GM19438 (cell line): ENCODE measurements at regions not wholly inside any gene's neighbourhood (a gene's known extent, or its start where the extent isn't known, plus 50 kb on each side); places are given as distances from the start of the nearest gene placed in this dataset.

Source experiments
- ATAC-seq: cut with Tn5 transposase; IDR thresholded peaks from one replicate; pipeline ENCODE4 v1.9.1; 2021; ENCODE audit warnings: low read depth; ENCODE audit not compliant: unreplicated experiment

DNA sequence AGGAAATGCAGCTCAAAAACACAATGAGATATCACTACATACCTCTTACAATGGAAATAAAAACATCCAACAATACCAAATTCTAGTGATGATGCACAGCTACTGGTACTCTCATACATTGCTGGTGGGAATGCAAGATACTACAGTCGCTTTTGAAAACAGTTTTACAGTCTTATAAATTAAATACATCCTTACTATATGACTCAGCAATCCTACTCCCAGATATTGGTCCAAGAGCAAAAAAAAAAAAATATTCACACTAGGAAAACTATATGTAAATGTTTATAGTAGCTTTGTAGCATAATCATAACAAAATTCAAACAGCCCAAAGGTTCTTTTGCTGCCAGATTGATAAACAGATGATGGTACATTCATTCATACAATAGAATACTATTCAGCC, 217.4 kb upstream of the FAM83B start:
- no peak for ATAC-seq

GRCh38 chr6:54632984-54633565, 213.5 kb upstream of the FAM83B start:
- no peak for ATAC-seq

- no peak for ATAC-seq
Observed at GRCh38 chr6:54633601-54634000, 213.0 kb upstream of the FAM83B start.

- no peak for ATAC-seq
Observed at GRCh38 chr6:54640911-54641310, 205.7 kb upstream of the FAM83B start.

GRCh38 chr6:54646069-54646950, 200.3 kb upstream of the FAM83B start:
- ATAC-seq, result no peak

DNA sequence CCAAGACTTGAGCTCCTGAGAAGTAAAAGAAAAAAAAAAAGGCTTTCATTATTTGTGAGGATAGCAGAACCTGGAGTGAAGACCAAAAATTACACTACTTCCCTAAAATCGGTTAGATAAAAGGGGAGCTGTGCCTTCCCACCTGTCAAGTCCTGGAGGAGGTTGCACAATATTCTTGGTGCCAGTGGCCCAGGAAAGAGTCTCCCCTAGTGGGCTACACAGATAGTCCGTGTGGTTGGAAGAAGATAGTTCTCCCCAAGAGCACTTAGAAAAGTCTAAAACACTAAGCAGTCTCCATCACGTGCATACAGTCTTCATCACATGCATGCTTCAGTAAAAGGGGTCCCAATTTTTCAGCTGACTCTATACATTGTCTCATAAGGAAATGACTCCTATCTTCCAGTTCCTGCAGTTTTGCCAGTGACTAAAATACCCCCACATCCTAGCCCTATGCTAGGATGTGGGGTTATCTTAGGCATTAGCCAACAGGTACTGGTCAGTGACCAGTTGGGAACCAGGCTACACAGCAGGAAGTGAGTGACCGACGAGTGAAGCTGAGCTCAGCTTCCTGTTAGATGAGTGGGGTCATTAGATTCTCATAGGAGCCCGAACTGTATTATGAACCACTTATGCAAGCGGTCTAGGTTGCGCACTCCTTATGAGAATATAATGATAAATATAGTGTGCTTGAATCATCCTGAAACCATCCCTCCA, 199.5 kb upstream of the FAM83B start:
- ATAC-seq, result no peak

DNA sequence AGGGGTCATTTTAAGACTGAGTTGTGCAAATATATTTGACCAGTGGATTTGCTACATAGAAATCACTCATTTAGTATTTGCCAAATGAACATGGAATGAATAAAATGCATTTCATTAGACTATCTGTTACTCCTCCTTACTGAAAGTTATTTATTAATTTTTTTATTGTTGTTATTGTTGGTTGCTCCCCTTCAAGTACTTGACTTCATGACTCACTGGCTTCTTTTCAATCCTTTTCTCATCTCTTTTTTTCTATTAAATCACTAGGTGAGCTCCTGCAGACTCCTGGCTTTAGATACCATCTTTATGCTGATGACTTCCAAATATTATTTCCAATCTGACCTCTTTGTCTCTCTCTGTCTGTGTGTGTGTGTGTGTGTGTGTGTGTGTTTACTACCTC, 192.2 kb upstream of the FAM83B start:
- ATAC-seq, result no peak

- ATAC-seq, result no peak
Observed at GRCh38 chr6:54655162-54655561, 191.4 kb upstream of the FAM83B start.

DNA sequence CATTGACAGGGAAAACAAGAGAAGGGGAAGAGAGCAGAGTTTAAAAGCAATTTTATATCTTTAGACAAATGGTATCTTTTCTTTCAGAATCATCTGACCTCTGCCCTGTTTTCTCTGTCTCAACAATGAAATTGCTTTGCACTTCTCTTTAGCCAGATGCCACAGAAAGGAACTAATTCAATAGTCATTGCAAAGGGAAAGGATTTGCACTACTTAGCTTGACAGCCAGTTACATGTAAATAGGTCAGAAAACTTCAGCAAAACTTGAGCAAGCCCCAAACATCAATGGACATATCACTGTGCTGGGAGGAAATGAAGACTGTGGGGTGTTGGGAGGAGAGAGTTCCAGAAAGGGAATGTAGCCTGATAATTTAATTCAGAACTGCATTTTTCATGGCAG, 181.3 kb upstream of the FAM83B start:
- no peak for ATAC-seq

GRCh38 chr6:54680531-54680930, 166.0 kb upstream of the FAM83B start:
- ATAC-seq, result no peak

- no peak for ATAC-seq
Observed at GRCh38 chr6:54681267-54681666, 165.3 kb upstream of the FAM83B start.

DNA sequence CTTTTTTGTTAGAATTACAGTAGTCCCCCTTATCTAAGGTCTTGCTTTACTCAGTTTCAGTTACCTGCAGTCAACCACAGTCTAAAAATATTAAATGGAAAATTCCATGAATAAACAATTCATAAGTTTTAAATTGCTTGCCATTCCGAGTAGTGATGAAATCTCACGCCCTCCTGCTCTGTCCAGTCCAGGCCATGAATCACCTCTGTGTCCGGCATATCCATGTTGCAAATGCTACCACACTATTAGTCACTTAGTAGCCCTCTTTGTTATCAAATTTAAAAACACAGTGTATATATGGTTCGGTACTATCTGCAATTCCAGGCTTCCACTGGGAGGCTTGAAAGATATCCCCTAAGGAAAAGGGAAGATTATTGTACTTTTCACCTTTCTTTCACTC, 164.6 kb upstream of the FAM83B start:
- ATAC-seq, result no peak

GRCh38 chr6:54689620-54690019, 157.0 kb upstream of the FAM83B start:
- no peak for ATAC-seq

DNA sequence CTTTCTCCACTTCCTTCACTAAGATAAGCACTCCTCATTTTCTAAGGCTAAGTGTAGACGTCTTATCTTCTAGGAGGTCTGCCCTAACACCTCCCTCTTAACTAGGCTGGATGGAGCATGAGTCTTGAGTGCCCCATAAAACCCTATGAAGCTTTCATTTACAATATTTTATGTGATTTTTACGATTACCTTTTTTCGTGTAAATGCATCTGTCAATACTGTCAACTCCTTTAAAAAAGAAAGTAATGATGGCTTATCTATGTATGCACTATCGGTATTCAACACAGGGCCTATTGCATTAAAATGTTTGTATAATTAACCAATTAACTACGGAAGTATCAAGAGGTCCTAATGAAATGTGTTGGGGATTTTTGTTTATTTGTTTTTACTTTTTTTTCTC, 156.0 kb upstream of the FAM83B start:
- no peak for ATAC-seq

DNA sequence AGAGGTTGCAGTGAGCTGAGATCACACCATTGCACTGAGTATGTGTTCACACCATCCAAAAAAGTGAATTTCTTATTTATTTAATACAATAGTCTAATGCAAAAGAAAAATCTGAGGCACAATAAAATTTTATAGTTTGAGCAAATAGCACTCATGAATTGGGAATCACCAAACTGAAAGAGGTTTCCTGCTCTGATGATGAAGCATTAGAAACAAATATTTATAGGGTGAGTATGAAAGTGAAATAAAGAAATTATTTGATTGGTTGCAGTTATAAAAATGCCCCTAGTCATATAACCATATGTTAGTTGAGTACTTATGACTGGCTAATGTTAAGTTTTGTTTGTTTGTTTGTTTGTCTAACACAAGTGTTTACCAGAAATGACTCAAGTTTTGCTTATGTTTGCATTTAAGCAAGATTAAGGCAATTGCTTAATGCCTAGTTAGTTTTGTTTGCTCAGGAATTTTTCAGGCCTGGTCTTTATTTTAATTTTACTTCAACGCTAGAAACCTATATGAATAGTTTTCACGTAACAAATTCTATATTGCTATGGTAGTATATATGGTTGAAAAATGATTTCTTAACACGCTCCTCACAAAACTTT, 151.5 kb upstream of the FAM83B start:
- ATAC-seq, result no peak

- no peak for ATAC-seq
Observed at GRCh38 chr6:54695815-54696214, 150.8 kb upstream of the FAM83B start.

DNA sequence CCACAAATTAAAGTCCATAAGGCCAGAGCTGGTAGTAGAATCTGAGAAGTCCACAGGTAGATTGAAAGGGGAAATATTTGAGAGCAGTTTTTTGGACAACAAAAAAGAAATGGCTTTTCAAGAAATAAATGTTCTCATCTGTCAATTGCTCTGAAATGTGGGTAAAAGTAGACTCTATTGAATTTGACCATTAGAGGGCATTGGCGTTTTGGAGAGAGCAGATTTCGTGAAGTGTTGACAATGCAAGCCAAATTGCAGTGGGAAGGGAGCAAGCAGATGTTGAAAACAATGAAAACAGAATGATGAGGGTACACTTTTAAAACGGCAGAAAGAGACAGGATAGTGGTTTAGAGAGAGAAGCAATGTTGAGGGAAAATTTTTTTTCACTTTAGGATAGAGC, 149.1 kb upstream of the FAM83B start:
- no peak for ATAC-seq

DNA sequence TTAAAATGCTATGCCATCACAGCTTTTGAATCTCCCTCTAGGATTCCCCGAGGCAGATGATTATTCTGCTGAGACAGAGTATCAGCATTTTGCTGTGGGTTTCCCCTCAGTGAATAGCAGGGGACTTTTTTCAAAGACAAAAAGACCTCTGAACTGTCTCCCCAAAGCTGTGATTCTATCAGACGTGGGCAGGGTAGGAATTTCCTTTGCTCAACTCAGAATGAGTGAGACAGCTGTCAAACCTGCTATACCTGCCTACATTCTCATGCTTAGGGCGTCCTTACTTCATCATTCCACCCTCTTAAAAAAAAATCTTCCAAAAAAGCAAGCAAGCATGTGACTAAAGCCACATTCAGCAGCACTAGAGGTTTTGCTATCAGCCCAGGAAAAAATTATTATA, 147.6 kb upstream of the FAM83B start:
- ATAC-seq, result no peak

DNA sequence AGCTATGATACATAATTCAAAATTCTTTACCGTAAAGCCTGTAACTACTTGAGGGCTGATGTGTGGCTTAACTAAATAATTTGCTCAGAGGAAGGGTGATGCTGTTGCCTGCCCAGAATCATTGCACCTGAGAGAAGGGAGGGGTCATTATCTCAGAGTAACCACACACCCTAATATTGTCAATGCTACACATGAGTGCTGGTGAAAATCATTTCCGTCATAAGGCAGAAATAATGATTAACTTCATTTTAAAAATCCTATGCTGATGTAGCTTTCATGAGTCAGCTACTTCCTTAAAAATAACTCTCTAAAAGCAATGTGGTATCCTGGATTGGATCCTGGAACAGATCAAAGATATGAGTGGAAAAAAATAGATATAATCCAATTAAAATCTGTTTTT, 146.4 kb upstream of the FAM83B start:
- ATAC-seq, result no peak

DNA sequence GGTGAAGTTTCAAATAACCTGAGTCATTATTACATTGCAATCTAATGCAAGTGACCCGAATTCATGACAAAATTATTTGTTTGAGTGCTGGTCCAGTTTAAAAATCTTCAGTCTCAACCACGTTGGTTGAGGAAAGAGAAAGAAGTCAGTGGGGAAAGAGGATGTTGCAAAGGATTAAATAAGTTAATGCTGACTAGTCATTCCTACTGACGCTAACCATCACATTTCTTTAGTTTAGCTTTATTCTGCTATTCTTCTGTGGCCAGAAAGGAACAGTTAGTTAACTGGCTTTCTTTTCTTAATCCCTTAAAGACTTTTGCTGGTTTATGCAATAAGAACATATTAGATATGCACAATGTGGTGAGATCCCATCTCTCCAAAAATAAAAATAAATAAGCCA, 143.8 kb upstream of the FAM83B start:
- ATAC-seq, result no peak

- ATAC-seq, result no peak
Observed at GRCh38 chr6:54706391-54706790, 140.2 kb upstream of the FAM83B start.
